ENCODE measurements at regions not wholly inside any gene's neighbourhood (a gene's known extent, or its start where the extent isn't known, plus 50 kb on each side); places are given as distances from the start of the nearest gene placed in this dataset.
"Not testable (repeated sequence)": the region's sequence is repeated elsewhere in the genome, so short reads cannot be mapped to it uniquely, and the experiment has no call there.

- no peak for ATAC-seq
- intact Hi-C loops (cut with DNase I): loop anchor here in 1 of 4 donors (10.0 kb wide), 1 partner anchor 63 kb away; no protein-coding TSS in a partner anchor
- Histone ChIP-seq H3K9me3 (ENCODE audit: control insufficient read depth, low read length) (no peaks in the 10 kb centered on the region), H3K4me1 (ENCODE audit: control insufficient read depth, insufficient read depth, low read length) (no peaks in the 10 kb centered on the region), H3K27me3 (ENCODE audit: control insufficient read depth, insufficient read depth) (no peaks in the 10 kb centered on the region), H3K4me3 (ENCODE audit: low read length) (no peak overlapping the region), H3K27ac (ENCODE audit: low read length) (no peak overlapping the region)
- no peak for DNase-seq
- WGBS: 90% methylated on average over 3 of the region's 3 CpGs
Observed at GRCh38 chr18:71321319-71321718, 1032.5 kb downstream of the SOCS6 start.

DNA sequence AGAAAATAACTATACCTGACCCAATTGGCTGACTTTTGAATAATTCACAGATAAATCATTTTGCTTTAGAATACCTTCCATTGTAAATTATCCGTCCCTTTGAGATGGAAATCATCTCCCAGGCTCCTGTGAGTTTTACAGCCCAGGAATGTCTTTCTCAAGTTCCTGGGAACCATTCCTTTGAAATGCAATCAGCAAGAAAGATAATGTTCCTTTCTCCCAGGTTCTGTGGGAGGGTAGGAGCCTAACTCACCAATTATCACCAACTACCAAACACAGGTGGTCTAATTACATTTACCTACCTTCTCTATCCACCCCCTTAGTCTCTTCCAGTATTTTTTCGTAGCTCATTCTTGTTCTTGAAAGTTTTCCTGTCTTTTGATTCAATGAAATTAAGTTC lies 1016.0 kb downstream of the SOCS6 start:
- ATAC-seq: no peak
- Histone ChIP-seq H3K27ac (ENCODE audit: low read length) (no peak overlapping the region), H3K27me3 (ENCODE audit: control insufficient read depth, insufficient read depth) (no peaks in the 10 kb centered on the region), H3K4me1 (ENCODE audit: control insufficient read depth, insufficient read depth, low read length) (no peaks in the 10 kb centered on the region), H3K9me3 (ENCODE audit: control insufficient read depth, low read length) (no peaks in the 10 kb centered on the region), H3K4me3 (ENCODE audit: low read length) (no peak overlapping the region)
- WGBS: 38% methylated on average over 2 of the region's 2 CpGs
- intact Hi-C loops (cut with DNase I): no loop called here
- DNase-seq: no peak

- H3K27me3 ChIP-seq (ENCODE audit: control insufficient read depth, insufficient read depth); H3K4me3 ChIP-seq (ENCODE audit: low read length); H3K9me3 ChIP-seq (ENCODE audit: control insufficient read depth, low read length); ATAC-seq; H3K27ac ChIP-seq (ENCODE audit: low read length); intact Hi-C loops (cut with DNase I); H3K4me1 ChIP-seq (ENCODE audit: control insufficient read depth, insufficient read depth, low read length); DNase-seq: not testable (repeated sequence)
- WGBS: 39% methylated on average over 3 of the region's 3 CpGs
Observed at GRCh38 chr18:71303743-71304142, 1014.9 kb downstream of the SOCS6 start.

DNA sequence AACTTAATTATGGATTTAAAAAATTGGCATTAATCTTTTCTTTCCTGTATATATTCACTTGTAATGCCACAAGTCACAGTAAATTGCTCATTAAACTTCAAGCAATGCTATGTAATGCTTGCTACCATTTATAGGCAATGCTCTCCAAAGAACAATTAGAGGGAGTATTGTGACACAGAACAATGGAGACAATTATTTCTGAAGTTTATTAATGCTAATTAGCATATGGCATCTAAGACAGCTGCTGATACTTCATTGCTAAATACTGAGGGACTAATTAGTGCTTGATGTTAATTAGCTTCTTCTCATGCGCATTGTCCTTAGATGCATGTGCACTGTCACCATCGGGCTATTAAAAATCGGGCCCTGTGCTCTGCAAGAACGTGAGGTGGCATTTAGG lies 1012.8 kb downstream of the SOCS6 start:
- Histone ChIP-seq H3K27me3 (ENCODE audit: control insufficient read depth, insufficient read depth) (no peaks in the 10 kb centered on the region), H3K4me1 (ENCODE audit: control insufficient read depth, insufficient read depth, low read length) (no peaks in the 10 kb centered on the region), H3K27ac (ENCODE audit: low read length) (no peak overlapping the region), H3K9me3 (ENCODE audit: control insufficient read depth, low read length) (no peaks in the 10 kb centered on the region), H3K4me3 (ENCODE audit: low read length) (no peak overlapping the region)
- ATAC-seq (no peak), DNase-seq (no peak)
- intact Hi-C loops (cut with DNase I): no loop called here
- WGBS: 83% methylated on average over 4 of the region's 4 CpGs

DNA sequence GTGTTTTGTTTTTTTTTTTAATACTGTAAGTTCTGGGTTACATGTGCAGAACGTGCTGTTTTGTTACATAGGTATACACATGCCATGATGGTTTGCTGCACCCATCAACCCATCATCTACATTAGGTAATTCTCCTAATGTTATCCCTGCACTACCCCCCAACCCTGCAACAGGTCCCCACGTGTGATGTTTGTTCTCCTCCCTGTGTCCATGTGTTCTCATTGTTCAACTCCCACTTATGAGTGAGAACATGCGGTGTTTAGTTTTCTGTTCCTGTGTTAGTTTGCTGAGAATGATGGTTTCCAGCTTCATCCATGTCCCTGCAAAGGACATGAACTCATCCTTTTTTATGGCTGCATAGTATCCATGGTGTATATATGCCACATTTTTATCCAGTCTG lies 1005.4 kb downstream of the SOCS6 start:
- H3K4me3 ChIP-seq (ENCODE audit: low read length); H3K27me3 ChIP-seq (ENCODE audit: control insufficient read depth, insufficient read depth); DNase-seq; H3K27ac ChIP-seq (ENCODE audit: low read length); H3K9me3 ChIP-seq (ENCODE audit: control insufficient read depth, low read length); ATAC-seq; intact Hi-C loops (cut with DNase I); H3K4me1 ChIP-seq (ENCODE audit: control insufficient read depth, insufficient read depth, low read length): not testable (repeated sequence)
- 75% methylated on average over 3 of the region's 3 CpGs for WGBS

- DNase-seq (no peak), ATAC-seq (no peak)
- intact Hi-C loops (cut with DNase I): no loop called here
- Histone ChIP-seq H3K27me3 (ENCODE audit: control insufficient read depth, insufficient read depth) (no peaks in the 10 kb centered on the region), H3K27ac (ENCODE audit: low read length) (no peak overlapping the region), H3K9me3 (ENCODE audit: control insufficient read depth, low read length) (no peaks in the 10 kb centered on the region), H3K4me1 (ENCODE audit: control insufficient read depth, insufficient read depth, low read length) (no peaks in the 10 kb centered on the region), H3K4me3 (ENCODE audit: low read length) (no peak overlapping the region)
Observed at GRCh38 chr18:71293322-71293721, 1004.5 kb downstream of the SOCS6 start.

DNA sequence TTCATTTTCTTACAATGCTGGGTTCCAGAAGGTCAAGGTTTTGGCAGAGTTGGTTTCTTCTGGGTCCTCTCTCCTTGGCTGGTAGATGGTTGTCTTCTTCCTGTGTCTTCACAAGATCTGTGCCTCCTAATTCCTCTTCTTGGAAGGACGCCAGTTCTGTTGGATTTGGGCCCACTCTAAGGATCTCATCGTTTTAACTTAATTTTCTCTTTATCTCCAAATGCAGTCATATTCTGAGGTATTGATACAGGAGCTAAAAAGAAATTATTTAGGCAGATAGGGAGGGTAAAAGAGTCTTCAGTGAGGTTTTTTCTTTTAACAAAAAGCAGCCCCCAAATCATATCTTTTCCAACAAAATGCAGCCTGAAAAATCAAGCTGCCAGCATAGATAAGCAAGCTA lies 998.4 kb downstream of the SOCS6 start:
- DNase-seq: no peak
- H3K4me3 ChIP-seq (ENCODE audit: low read length): no peak overlapping the region

DNA sequence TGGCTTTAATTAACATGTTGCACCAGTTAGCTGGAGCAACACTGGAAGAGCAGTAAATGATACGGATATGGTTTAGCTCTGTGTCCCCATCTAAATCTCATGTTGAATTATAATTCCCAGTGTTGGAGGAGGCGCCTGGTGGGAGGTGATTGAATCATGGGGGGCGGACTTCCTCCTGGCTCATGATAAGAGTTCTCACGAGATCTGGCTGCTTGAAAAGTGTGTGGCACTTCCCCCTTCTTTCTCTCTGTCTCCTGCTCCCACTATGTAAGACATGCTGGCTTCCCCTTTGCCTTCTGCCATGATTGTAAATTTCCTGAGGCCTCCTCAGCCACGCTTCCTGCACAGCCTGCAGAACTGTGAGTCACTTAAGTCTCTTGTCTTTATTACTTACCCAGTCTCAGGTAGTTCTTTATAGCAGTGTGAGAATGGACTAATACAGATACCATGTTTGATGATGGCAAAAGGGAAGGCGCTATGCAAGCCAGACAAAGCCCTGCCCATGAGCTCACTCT lies 963.6 kb downstream of the SOCS6 start:
- Histone ChIP-seq H3K4me3 (ENCODE audit: low read length) (no peak overlapping the region), H3K4me1 (ENCODE audit: control insufficient read depth, insufficient read depth, low read length) (no peaks in the 10 kb centered on the region), H3K27ac (ENCODE audit: low read length) (no peak overlapping the region), H3K27me3 (ENCODE audit: control insufficient read depth, insufficient read depth) (no peaks in the 10 kb centered on the region), H3K9me3 (ENCODE audit: control insufficient read depth, low read length) (no peaks in the 10 kb centered on the region)
- DNase-seq: no peak
- no peak for ATAC-seq
- intact Hi-C loops (cut with DNase I): no loop called here
- WGBS: 65% methylated on average over 6 of the region's 6 CpGs

More for the DNA sequence above, 998.4 kb downstream of the SOCS6 start:
- Histone ChIP-seq H3K27me3 (ENCODE audit: control insufficient read depth, insufficient read depth) (no peaks in the 10 kb centered on the region), H3K4me1 (ENCODE audit: control insufficient read depth, insufficient read depth, low read length) (no peaks in the 10 kb centered on the region), H3K27ac (ENCODE audit: low read length) (no peak overlapping the region), H3K9me3 (ENCODE audit: control insufficient read depth, low read length) (no peaks in the 10 kb centered on the region)
- 32% methylated on average over 2 of the region's 2 CpGs for WGBS
- intact Hi-C loops (cut with DNase I): no loop called here
- no peak for ATAC-seq

GRCh38 chr18:71250191-71250590 lies 961.3 kb downstream of the SOCS6 start:
- 69% methylated on average over 1 of the region's 1 CpG for WGBS
- ATAC-seq (no peak), DNase-seq (no peak)
- Histone ChIP-seq H3K4me1 (ENCODE audit: control insufficient read depth, insufficient read depth, low read length) (no peaks in the 10 kb centered on the region), H3K27me3 (ENCODE audit: control insufficient read depth, insufficient read depth) (no peaks in the 10 kb centered on the region), H3K9me3 (ENCODE audit: control insufficient read depth, low read length) (no peaks in the 10 kb centered on the region), H3K27ac (ENCODE audit: low read length) (no peak overlapping the region), H3K4me3 (ENCODE audit: low read length) (no peak overlapping the region)
- intact Hi-C loops (cut with DNase I): no loop called here

DNA sequence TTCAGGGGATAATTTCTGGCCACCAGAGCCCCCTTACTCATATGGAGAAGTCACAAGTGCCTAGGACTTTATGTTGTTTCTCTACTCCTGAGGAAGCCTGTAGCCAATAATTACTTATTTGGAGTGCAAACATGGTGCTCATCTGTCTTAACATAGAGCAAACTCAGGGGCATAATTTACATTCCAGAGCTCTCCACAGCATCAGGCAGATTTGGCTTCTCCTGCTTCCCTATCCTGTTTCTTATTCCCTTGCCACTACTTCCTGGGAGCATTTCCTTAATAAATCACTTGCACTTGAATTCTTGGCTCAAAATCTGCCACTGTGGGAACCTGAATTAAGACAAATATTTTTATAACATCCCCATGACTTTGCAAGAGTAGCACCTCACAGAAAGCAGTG lies 960.9 kb downstream of the SOCS6 start:
- H3K4me3 ChIP-seq (ENCODE audit: low read length): no peak overlapping the region
- ATAC-seq: no peak
- no peak overlapping the region for H3K27ac ChIP-seq (ENCODE audit: low read length)
- no peaks in the 10 kb centered on the region for H3K4me1 ChIP-seq (ENCODE audit: control insufficient read depth, insufficient read depth, low read length)
- intact Hi-C loops (cut with DNase I): no loop called here
- no peaks in the 10 kb centered on the region for H3K9me3 ChIP-seq (ENCODE audit: control insufficient read depth, low read length)
- no peaks in the 10 kb centered on the region for H3K27me3 ChIP-seq (ENCODE audit: control insufficient read depth, insufficient read depth)
- no peak for DNase-seq

GRCh38 chr18:71242981-71243380 lies 954.1 kb downstream of the SOCS6 start:
- Histone ChIP-seq H3K9me3 (ENCODE audit: control insufficient read depth, low read length) (no peaks in the 10 kb centered on the region), H3K27me3 (ENCODE audit: control insufficient read depth, insufficient read depth) (no peaks in the 10 kb centered on the region), H3K4me3 (ENCODE audit: low read length) (no peak overlapping the region), H3K4me1 (ENCODE audit: control insufficient read depth, insufficient read depth, low read length) (no peaks in the 10 kb centered on the region), H3K27ac (ENCODE audit: low read length) (no peak overlapping the region)
- 43% methylated on average over 5 of the region's 5 CpGs for WGBS
- no peak for DNase-seq
- intact Hi-C loops (cut with DNase I): no loop called here
- ATAC-seq: no peak

DNA sequence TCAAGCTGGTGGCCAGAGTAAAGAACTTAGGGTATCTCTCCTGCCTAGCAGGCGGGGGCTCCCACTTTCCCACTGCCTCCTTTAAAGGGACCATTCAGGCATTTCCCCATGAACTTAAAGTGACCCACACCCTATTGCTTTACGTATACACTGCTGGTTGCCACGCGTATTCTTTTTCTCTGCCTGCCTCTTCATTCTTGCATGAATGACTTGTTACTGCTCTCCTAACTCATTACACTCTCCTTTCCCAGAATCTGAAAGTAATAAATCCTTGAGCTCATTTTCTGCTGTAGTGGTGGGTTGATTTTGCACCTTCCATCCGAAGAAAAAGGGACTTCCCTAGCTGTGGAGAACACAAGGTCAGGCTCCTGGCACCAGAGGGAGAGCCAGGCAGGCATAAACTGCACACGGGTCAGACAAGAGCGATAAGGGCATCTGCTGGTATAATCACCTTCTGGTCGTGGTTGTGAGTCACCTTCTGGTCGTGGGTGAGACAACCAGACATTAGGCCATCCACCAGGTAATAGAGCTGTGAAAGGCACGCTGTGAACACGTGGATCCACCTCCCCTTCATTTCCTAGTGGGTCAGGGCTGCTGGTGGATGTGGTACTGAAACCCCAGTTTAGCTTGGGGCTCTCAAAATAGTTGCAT lies 950.3 kb downstream of the SOCS6 start:
- DNase-seq (no peak), ATAC-seq (no peak)
- H3K27ac ChIP-seq (ENCODE audit: low read length): no peak overlapping the region
- H3K4me3 ChIP-seq (ENCODE audit: low read length): no peak overlapping the region
- no peaks in the 10 kb centered on the region for H3K4me1 ChIP-seq (ENCODE audit: control insufficient read depth, insufficient read depth, low read length)
- H3K9me3 ChIP-seq (ENCODE audit: control insufficient read depth, low read length): no peaks in the 10 kb centered on the region
- intact Hi-C loops (cut with DNase I): no loop called here
- 72% methylated on average over 11 of the region's 11 CpGs for WGBS
- H3K27me3 ChIP-seq (ENCODE audit: control insufficient read depth, insufficient read depth): no peaks in the 10 kb centered on the region

Measured in right cardiac atrium (tissue), 5 donors.